Left hindlimb (tissue), 1 donor: ENCODE measurements at regions not wholly inside any gene's neighbourhood (a gene's known extent, or its start where the extent isn't known, plus 50 kb on each side); places are given as distances from the start of the nearest gene placed in this dataset.
"Not testable (repeated sequence)": the region's sequence is repeated elsewhere in the genome, so short reads cannot be mapped to it uniquely, and the experiment has no call there.

Experiments
- DNase-seq: peaks from one replicate; pipeline ENCODE4 v3.0.0-alpha.2; 2018

GRCh38 chrX:138026211-138026610, 460.3 kb downstream of the ZIC3 start:
- DNase-seq = no peak

GRCh38 chrX:138031715-138032114, 465.8 kb downstream of the ZIC3 start:
- DNase-seq = no peak

GRCh38 chrX:138034136-138034535, 468.2 kb downstream of the ZIC3 start:
- DNase-seq = no peak

GRCh38 chrX:138037548-138037947, 471.6 kb downstream of the ZIC3 start:
- DNase-seq = no peak

- no peak for DNase-seq
Observed at GRCh38 chrX:138057883-138058282, 492.0 kb downstream of the ZIC3 start.

- no peak for DNase-seq
Observed at GRCh38 chrX:138058931-138059330, 493.0 kb downstream of the ZIC3 start.

- no peak for DNase-seq
Observed at GRCh38 chrX:138067415-138067814, 501.5 kb downstream of the ZIC3 start.

GRCh38 chrX:138073626-138074025, 507.7 kb downstream of the ZIC3 start:
- no peak for DNase-seq

- DNase-seq = no peak
Observed at GRCh38 chrX:138082251-138082650, 516.3 kb downstream of the ZIC3 start.

- DNase-seq = no peak
Observed at GRCh38 chrX:138082896-138083295, 517.0 kb downstream of the ZIC3 start.

GRCh38 chrX:138110910-138111309, 545.0 kb downstream of the ZIC3 start:
- not testable (repeated sequence) for DNase-seq

GRCh38 chrX:138127314-138127713, 561.4 kb downstream of the ZIC3 start:
- no peak for DNase-seq

- DNase-seq = no peak
Observed at GRCh38 chrX:138128027-138128671, 562.2 kb downstream of the ZIC3 start.

GRCh38 chrX:138150709-138151108, 560.8 kb downstream of the FGF13 start:
- DNase-seq = no peak

- no peak for DNase-seq
Observed at GRCh38 chrX:138157850-138158249, 553.7 kb downstream of the FGF13 start.

GRCh38 chrX:138191998-138192397, 519.5 kb downstream of the FGF13 start:
- DNase-seq = no peak

- no peak for DNase-seq
Observed at GRCh38 chrX:138229718-138230117, 481.8 kb downstream of the FGF13 start.

- DNase-seq = no peak
Observed at GRCh38 chrX:138240266-138240665, 471.3 kb downstream of the FGF13 start.

- no peak for DNase-seq
Observed at GRCh38 chrX:138254001-138254400, 457.5 kb downstream of the FGF13 start.

- DNase-seq = no peak
Observed at GRCh38 chrX:138255373-138255772, 456.1 kb downstream of the FGF13 start.

- not testable (repeated sequence) for DNase-seq
Observed at GRCh38 chrX:138264095-138264494, 447.4 kb downstream of the FGF13 start.

- no peak for DNase-seq
Observed at GRCh38 chrX:138270931-138271330, 440.6 kb downstream of the FGF13 start.

- DNase-seq = not testable (repeated sequence)
Observed at GRCh38 chrX:138282598-138283150, 428.8 kb downstream of the FGF13 start.

- DNase-seq = no peak
Observed at GRCh38 chrX:138287205-138287877, 424.2 kb downstream of the FGF13 start.
